ENCODE measurements at regions not wholly inside any gene's neighbourhood (a gene's known extent, or its start where the extent isn't known, plus 50 kb on each side); places are given as distances from the start of the nearest gene placed in this dataset.

- no peak for ATAC-seq (ENCODE audit: low read depth)
- 100% methylated on average over 2 of the region's 3 CpGs for WGBS (ENCODE audit: insufficient coverage)
- no peak overlapping the region for H3K27ac Mint-ChIP-seq
Measured at GRCh38 chr10:34916314-34916713, 101.2 kb upstream of the PARD3 start.

GRCh38 chr10:34912771-34913170 lies 97.7 kb upstream of the PARD3 start:
- POLR2A ChIA-PET = no interaction called here
- no peaks in the 10 kb centered on the region for H3K27me3 ChIP-seq (replicated peaks in 1 of 4; ENCODE audit: control extremely low read depth in 1 of 4, control insufficient read depth in 3 of 4, insufficient read depth in 4 of 4, low read length in 3 of 4)
- Mint-ChIP-seq H3K4me1 (no peaks in the 10 kb centered on the region), H3K27ac (no peak overlapping the region), H3K27me3 (no peaks in the 10 kb centered on the region), H3K9me3 (ENCODE audit: insufficient read depth) (no peaks in the 10 kb centered on the region), H3K4me3 (no peak overlapping the region)
- H3K4me2 ChIP-seq (replicated peaks; ENCODE audit: low read depth, low read length, poor library complexity, severe bottlenecking) = no peak overlapping the region
- WGBS (ENCODE audit: insufficient coverage) = 92% methylated on average over 3 of the region's 5 CpGs
- no peak overlapping the region for H3K4me3 ChIP-seq (ENCODE audit: control extremely low read depth in 1 of 5, extremely low read depth in 1 of 5, insufficient read depth in 1 of 5, low read depth in 2 of 5, low read length in 4 of 5)
- no peak for ATAC-seq (ENCODE audit: low read depth)
- no peak overlapping the region for H3K9ac ChIP-seq (ENCODE audit: low read length)
- no peak for TF ChIP-seq EZH2 (IDR thresholded peaks at IDR 0.05; ENCODE audit: borderline replicate concordance, insufficient read depth, low read depth, low read length, poor library complexity, severe bottlenecking)
- TF ChIP-seq CTCF (IDR thresholded peaks at IDR 0.05) = no peak
- no peaks in the 10 kb centered on the region for H3K79me2 ChIP-seq (ENCODE audit: control insufficient read depth, insufficient read depth, low read length)
- no peak overlapping the region for H2AFZ ChIP-seq (ENCODE audit: insufficient read depth, low read depth, low read length, poor library complexity, severe bottlenecking)
- no peaks in the 10 kb centered on the region for H4K20me1 ChIP-seq (ENCODE audit: control insufficient read depth, insufficient read depth, low read length, poor library complexity, severe bottlenecking)
- H3K9me3 ChIP-seq (ENCODE audit: control extremely low read depth in 1 of 3, control insufficient read depth in 2 of 3, insufficient read depth in 1 of 3, low read length in 2 of 3) = no peaks in the 10 kb centered on the region
- intact Hi-C loops (cut with micrococcal nuclease) = no loop called here
- H3K27ac ChIP-seq (ENCODE audit: low read length in 2 of 2) = no peak overlapping the region
- H3K36me3 ChIP-seq (replicated peaks in 1 of 2; ENCODE audit: control extremely low read depth in 1 of 2, control insufficient read depth in 1 of 2, extremely low read depth in 1 of 2, insufficient read depth in 2 of 2, low read length in 1 of 2) = no peaks in the 10 kb centered on the region
- CTCF ChIA-PET = no interaction called here
- H3K4me1 ChIP-seq (ENCODE audit: control insufficient read depth in 2 of 2, insufficient read depth in 2 of 2, low read length in 2 of 2) = no peaks in the 10 kb centered on the region
- DNase-seq = no peak

More at GRCh38 chr10:34916314-34916713, 101.2 kb upstream of the PARD3 start:
- ChIA-PET POLR2A (no interaction called here), CTCF (no interaction called here)
- Mint-ChIP-seq H3K27me3 (no peaks in the 10 kb centered on the region), H3K4me3 (no peak overlapping the region), H3K4me1 (no peaks in the 10 kb centered on the region), H3K9me3 (ENCODE audit: insufficient read depth) (no peaks in the 10 kb centered on the region)
- no peak overlapping the region for H2AFZ ChIP-seq (ENCODE audit: insufficient read depth, low read depth, low read length, poor library complexity, severe bottlenecking)
- H3K9me3 ChIP-seq (ENCODE audit: control extremely low read depth in 1 of 3, control insufficient read depth in 2 of 3, insufficient read depth in 1 of 3, low read length in 2 of 3) = no peaks in the 10 kb centered on the region
- no peak for DNase-seq
- H3K4me2 ChIP-seq (replicated peaks; ENCODE audit: low read depth, low read length, poor library complexity, severe bottlenecking) = no peak overlapping the region
- no peaks in the 10 kb centered on the region for H3K4me1 ChIP-seq (ENCODE audit: control insufficient read depth in 2 of 2, insufficient read depth in 2 of 2, low read length in 2 of 2)
- intact Hi-C loops (cut with micrococcal nuclease) = no loop called here
- no peaks in the 10 kb centered on the region for H3K36me3 ChIP-seq (replicated peaks in 1 of 2; ENCODE audit: control extremely low read depth in 1 of 2, control insufficient read depth in 1 of 2, extremely low read depth in 1 of 2, insufficient read depth in 2 of 2, low read length in 1 of 2)
- TF ChIP-seq CTCF (IDR thresholded peaks at IDR 0.05) = no peak
- no peak for TF ChIP-seq EZH2 (IDR thresholded peaks at IDR 0.05; ENCODE audit: borderline replicate concordance, insufficient read depth, low read depth, low read length, poor library complexity, severe bottlenecking)
- H3K79me2 ChIP-seq (ENCODE audit: control insufficient read depth, insufficient read depth, low read length) = no peaks in the 10 kb centered on the region
- no peak overlapping the region for H3K9ac ChIP-seq (ENCODE audit: low read length)
- no peak overlapping the region for H3K4me3 ChIP-seq (ENCODE audit: control extremely low read depth in 1 of 5, extremely low read depth in 1 of 5, insufficient read depth in 1 of 5, low read depth in 2 of 5, low read length in 4 of 5)
- no peak overlapping the region for H3K27ac ChIP-seq (ENCODE audit: low read length in 2 of 2)
- H4K20me1 ChIP-seq (ENCODE audit: control insufficient read depth, insufficient read depth, low read length, poor library complexity, severe bottlenecking) = no peaks in the 10 kb centered on the region
- no peaks in the 10 kb centered on the region for H3K27me3 ChIP-seq (replicated peaks in 1 of 4; ENCODE audit: control extremely low read depth in 1 of 4, control insufficient read depth in 3 of 4, insufficient read depth in 4 of 4, low read length in 3 of 4)

All from B cell (primary cell).